K562 (cell line): ENCODE measurements at regions not wholly inside any gene's neighbourhood (a gene's known extent, or its start where the extent isn't known, plus 50 kb on each side); places are given as distances from the start of the nearest gene placed in this dataset.

ENCODE experiments used
- CBX5 ChIP-seq: IDR thresholded peaks from 2 replicates; pipeline ENCODE4 v1.6.1; 2014; ENCODE audit warnings: low read depth, borderline replicate concordance
- CEBPB ChIP-seq: fragments of 450-650 bp; IDR thresholded peaks from 2 replicates; pipeline ENCODE4 v1.6.1; 2016; ENCODE audit warnings: missing genetic modification characterization, missing compliant biosample characterization
- EZH2 ChIP-seq: IDR thresholded peaks from 2 replicates; pipeline ENCODE4 v1.6.1; 2012; ENCODE audit warnings: low read depth, mild to moderate bottlenecking, inconsistent platforms, low read length, borderline replicate concordance
- FOS ChIP-seq: IDR thresholded peaks from 3 replicates; pipeline ENCODE4 v1.6.1; 2011; ENCODE audit not compliant: insufficient read length; ENCODE audit errors: extremely low read depth
- ZBTB17 ChIP-seq: fragments of 450-650 bp; formaldehyde crosslinking; IDR thresholded peaks from 2 replicates; pipeline ENCODE4 v1.4.0; 2020; ENCODE audit warnings: mild to moderate bottlenecking
- ZNF766 ChIP-seq: fragments of 200-800 bp; sonication (Bioruptor generic); conservative IDR thresholded peaks from 2 replicates; pipeline ENCODE4 v1.6.1; 2016; ENCODE audit warnings: missing genetic modification characterization, missing compliant biosample characterization
- TF ChIP-seq, protein P1 (sequence below), 3 experiments: IDR thresholded peaks in 2 of 3; conservative IDR thresholded peaks in 1 of 3; 2 replicates each; pipeline ENCODE4 v1.5.1; 2011 to 2012; ENCODE audit warnings: low read length in 3 of 3, mild to moderate bottlenecking in 3 of 3, control low read depth in 2 of 3, improper control_type of control experiment in 1 of 3, inconsistent platforms in 1 of 3, low read depth in 1 of 3, mixed read lengths in 1 of 3, moderate library complexity in 1 of 3; ENCODE audit not compliant: insufficient read depth in 2 of 3

DNA sequence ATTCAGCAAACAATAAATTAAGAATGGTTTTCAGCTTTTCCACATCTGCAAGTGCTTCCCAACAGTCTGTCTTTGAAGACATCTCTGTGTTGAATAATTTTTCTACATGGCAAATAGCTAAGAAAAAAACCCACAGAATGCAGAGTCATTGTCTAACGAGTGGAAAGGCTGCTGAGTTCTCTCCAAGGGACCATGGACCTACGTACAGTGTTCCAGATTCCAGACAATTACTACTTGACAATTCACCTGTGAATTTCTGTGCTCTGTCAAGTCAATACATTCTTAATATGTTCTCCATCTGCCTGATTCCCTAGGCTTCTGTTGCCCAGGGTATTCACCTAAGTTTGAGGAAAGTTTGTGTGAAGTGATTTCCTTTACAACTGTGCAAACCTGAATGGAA lies 83.8 kb upstream of the CA10 start:
- no peak for TF ChIP-seq EZH2
- TF ChIP-seq CBX5, result no peak
- TF ChIP-seq, protein P1, sequence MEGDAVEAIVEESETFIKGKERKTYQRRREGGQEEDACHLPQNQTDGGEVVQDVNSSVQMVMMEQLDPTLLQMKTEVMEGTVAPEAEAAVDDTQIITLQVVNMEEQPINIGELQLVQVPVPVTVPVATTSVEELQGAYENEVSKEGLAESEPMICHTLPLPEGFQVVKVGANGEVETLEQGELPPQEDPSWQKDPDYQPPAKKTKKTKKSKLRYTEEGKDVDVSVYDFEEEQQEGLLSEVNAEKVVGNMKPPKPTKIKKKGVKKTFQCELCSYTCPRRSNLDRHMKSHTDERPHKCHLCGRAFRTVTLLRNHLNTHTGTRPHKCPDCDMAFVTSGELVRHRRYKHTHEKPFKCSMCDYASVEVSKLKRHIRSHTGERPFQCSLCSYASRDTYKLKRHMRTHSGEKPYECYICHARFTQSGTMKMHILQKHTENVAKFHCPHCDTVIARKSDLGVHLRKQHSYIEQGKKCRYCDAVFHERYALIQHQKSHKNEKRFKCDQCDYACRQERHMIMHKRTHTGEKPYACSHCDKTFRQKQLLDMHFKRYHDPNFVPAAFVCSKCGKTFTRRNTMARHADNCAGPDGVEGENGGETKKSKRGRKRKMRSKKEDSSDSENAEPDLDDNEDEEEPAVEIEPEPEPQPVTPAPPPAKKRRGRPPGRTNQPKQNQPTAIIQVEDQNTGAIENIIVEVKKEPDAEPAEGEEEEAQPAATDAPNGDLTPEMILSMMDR (IDR thresholded peaks at IDR 0.05 in 2 of 3, conservative IDR thresholded peaks at IDR 0.05 in 1 of 3; ENCODE audit: insufficient read depth in 2 of 3, low read depth in 1 of 3, low read length in 3 of 3), result no peak
- TF ChIP-seq ZNF766 (CRISPR knock-in tag), result no peak
- TF ChIP-seq CEBPB (tag), result no peak
- no peak for TF ChIP-seq ZBTB17 (CRISPR knock-in tag)
- no peak for TF ChIP-seq FOS
